ENCODE measurements at regions not wholly inside any gene's neighbourhood (a gene's known extent, or its start where the extent isn't known, plus 50 kb on each side); places are given as distances from the start of the nearest gene placed in this dataset.
"Not testable (repeated sequence)": the region's sequence is repeated elsewhere in the genome, so short reads cannot be mapped to it uniquely, and the experiment has no call there.

- not testable (repeated sequence) for DNase-seq
Measured at GRCh38 chr7:142495301-142495700, 237.4 kb upstream of the PRSS58 start.

DNA sequence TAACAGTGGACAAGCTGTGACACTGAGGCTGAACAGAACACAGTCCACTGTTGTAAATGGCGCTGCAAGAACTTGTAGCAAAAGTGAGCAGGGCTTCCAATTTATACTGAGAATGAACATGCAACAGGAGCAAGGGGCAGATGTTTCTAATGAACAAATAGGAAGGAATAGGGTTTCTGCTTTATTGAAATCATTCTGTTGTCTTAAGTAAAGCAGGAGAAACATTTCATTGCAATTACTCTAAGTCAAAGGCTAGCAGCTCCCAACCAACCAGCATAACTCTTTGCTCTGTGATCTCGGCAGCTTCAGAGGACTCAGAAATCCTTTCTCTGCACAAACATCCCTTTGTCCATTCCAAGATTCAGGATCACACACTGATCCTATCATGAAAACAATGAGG, 236.2 kb upstream of the PRSS58 start:
- DNase-seq = no peak

DNA sequence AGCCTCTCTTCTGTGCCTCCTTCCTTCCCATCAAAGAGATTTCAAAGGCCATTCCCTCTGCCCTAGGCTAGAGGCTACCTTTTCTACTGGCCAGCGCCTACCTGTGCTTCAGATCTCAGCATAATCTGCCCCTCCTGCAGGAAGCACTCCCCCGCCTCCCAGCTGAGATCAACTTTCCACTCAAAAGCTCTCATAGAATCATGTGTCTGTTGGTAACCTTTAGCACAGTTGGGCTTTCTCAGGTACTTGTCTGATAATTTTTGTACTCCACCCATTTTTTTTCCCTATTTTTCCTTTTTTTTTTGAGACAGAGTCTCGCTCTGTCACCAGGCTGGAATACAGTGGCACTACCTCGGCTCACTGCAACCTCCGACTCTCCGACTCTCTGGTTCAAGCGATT, 231.0 kb upstream of the PRSS58 start:
- no peak for DNase-seq

DNA sequence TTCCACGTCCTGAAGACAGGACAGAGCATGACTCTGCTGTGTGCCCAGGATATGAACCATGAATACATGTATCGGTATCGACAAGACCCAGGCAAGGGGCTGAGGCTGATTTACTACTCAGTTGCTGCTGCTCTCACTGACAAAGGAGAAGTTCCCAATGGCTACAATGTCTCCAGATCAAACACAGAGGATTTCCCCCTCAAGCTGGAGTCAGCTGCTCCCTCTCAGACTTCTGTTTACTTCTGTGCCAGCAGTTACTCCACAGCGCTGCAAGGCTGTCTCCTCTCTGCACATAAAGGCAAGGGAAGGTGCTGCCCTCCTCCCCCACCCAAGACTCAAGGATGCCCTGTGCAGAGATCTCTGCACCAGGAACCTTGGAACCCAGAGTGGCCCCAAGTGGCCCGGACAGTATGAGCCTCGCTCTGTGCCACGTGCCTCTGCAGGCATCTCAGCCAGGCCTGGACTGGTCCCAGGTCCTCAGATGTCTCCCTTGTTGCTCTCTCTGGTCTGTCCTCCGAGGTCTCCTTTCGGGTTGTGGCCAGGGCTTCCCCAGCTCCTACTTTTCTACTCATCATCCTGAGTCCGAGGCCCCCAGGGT, 230.3 kb upstream of the PRSS58 start:
- no peak for DNase-seq

DNA sequence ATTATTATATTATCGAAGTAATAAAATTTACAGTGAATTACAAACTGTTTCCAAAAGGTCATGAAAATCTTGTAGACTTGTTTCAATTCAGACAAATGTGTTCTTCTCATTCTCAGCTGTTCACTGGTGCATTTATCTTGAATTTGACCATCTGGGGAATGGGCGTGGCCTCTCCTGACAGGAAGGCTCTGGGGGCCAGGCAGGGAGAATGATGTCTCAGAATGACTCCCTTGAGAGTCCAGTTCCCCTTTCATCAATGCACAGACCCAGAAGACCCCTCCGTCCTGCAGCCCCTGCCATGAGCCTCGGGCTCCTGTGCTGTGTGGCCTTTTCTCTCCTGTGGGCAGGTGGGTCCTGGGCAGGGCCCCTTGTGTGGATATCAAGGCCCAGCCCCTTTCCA, 229.7 kb upstream of the PRSS58 start:
- DNase-seq = not testable (repeated sequence)

GRCh38 chr7:142487124-142487523, 229.3 kb upstream of the PRSS58 start:
- no peak for DNase-seq

DNA sequence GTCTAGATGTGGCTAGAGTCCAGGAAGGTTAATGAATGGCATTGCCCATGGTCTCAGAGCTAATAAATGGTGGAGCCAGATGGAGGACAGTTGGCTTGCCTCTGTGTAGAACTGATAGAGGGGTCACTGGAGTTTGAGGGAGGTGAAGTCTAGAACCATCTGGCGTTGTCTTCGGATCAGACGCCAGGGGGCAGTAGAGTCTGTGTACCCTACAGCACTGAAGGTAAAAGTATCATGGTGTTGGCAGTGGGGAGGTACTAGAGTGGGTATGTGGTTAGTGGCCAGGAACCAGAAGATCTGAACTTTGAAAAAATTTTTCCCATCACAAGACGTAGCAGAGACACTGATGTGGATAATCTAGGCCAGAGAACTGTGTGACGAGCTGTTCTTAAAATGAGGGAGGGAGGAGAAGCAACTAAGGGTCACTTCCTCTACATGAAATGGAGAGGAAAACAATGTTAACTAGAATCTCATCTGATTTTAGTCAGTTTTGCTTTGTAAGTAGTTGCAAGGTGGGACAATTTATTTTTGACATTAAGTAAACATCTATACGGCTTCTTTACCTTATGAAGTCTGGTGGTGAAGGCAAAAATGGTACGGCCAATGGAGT, 227.9 kb upstream of the PRSS58 start:
- peak; percentile 16 for DNase-seq

DNA sequence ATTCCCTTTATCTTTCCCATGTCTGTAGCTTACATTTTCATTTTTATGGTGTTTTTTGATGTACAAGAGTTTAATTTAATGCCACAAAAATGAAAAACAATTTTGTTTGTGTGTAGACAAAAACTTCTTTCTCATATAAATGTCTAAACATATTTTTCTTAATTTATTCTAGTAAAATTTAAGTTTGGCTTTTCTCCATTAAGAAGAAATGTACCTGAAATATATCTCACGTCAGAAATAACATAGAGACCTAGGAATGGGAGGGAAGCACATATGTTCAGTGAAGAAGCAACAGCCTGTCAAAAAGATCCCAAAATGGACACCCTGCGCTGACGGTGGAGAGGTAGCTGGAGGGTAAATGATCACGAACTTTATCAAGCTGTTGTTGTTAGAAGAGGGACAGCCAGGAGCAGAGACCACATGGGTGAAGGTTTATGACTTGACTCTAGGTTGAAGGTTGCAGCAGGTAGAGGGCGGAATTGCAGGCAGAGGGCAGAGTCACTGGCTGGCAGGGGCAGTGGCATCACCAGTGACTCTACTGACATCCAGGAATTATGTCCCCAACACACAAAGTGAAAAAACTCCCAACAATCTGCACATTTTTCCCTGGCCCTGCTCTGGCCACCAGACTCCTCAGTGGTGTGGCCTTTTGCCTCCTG, 225.9 kb upstream of the PRSS58 start:
- no peak for DNase-seq

DNA sequence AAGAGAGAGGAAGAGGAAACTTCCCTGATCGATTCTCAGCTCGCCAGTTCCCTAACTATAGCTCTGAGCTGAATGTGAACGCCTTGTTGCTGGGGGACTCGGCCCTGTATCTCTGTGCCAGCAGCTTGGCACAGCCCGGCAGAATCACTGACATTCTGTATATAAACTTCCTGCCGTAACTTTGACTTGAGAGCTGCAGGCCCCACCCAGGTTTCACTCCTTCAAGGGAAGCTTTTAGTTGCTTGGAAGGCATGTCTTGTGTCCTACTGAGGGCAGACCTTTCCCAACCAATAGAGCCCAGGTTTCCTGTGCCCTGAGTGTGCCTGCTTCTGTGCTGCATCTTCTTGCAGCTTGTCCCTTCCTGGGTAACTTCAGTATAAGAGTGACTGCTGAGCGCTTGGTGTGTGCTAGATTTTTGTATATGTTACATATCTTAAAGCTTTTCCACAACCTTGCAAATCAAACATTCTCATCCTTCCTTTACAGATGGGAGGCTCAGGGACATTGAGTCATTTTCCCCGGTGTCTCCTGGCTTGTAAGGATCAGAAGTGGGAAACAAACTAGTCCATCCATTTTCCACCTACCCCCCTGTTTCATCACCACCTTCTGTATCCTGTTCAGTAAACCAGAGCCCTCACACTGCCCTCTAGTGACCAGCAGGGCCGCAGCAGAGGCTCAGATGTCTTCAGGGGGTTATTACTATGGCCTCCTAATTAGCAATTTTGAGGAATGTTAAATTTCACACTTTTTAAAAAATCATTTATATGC, 225.2 kb upstream of the PRSS58 start:
- peak; percentile 58 for DNase-seq

DNA sequence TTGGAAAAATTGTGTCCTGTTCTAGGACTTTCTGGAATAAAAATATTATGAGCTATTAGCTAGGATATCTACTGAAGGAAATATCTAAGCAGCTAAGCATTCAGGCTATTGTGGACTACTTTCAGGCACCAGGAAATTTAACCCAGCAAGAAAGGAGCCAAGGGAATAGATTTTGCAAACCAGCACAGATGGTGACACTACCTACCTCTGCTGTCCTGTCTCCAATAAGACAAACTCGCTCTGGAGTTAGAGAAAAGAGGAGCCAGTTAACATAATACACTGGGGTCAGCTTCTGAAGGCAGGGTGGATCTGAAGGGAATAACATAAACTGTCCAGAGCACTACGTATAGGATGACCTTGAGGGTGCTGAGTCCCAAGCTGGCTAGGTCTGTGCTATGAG, 223.7 kb upstream of the PRSS58 start:
- DNase-seq = no peak

DNA sequence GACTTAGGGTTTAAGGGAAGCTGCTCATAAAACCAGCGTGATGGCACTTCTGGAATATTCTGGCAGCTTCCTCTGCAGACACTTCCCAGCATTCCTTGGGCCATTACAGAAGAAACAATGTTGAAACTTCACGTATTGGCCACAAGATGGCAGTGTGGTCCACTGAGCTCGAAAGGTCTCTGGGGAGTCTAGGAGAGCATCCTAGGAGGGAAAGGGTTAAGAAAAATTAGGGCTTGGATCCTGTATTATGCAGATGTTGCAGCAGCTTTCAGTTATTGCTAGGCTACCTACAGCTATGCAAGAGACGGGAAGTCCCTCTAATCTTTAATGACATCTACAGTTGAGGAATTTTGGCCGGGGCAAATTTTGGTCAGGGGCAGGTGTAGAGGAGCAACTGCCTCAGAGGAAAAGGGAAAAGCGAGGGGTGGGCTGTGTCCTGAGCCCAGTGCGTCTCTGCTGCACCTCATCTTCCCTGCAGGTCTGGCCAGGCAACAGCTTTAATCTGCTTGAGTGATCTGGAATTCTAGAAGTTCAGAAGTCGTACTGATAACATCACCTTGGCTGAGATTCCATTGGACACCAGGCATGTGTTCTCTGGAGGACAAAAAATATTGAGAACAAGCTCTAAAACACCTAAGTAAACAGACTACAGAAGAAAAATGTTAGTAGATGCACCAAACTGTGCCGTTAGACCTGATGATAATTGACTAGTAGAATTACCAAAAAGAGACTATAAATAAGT, 220.8 kb upstream of the PRSS58 start:
- peak; percentile 51 for DNase-seq

DNA sequence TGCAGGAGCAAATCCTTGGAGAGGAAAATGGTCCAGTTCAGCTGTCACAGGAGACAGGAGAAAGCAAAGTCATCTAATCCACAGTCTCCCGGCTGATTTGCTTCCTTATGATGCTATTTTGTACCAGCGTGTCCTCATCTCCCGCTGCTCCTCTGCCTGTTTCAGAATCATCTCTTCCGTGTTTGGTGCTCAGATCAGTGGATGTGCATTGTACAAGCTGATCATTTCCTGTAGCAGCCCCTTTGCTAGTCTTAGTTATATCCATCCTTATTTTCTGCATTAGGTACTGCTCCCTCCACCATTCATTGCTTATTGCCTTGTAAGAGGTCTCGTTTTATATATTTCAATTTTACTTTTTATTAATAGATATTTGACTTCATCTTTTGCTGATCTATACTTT, 219.9 kb upstream of the PRSS58 start:
- DNase-seq = not testable (repeated sequence)

GRCh38 chr7:142477079-142477651, 219.3 kb upstream of the PRSS58 start:
- DNase-seq = no peak

- DNase-seq = no peak
Measured at GRCh38 chr7:142476077-142476476, 218.2 kb upstream of the PRSS58 start.

DNA sequence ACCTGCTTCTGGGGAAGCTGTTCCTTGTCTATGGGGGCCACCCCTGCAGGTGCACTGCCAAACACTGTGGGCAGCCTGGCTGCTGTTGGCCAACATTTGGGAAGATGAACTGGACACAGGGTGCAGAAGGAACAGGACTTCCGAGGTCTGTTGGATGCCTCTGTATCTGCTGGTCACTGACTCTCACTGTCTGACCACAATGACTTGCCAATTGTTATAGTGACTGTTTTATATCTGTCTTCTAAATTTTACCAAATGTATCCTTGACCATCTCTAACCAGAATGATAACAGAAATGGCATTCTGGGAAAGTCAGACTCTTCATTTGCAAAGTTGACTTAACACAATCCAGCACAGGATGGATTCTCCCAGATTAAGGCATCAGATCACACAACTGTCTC, 214.0 kb upstream of the PRSS58 start:
- DNase-seq = no peak

DNA sequence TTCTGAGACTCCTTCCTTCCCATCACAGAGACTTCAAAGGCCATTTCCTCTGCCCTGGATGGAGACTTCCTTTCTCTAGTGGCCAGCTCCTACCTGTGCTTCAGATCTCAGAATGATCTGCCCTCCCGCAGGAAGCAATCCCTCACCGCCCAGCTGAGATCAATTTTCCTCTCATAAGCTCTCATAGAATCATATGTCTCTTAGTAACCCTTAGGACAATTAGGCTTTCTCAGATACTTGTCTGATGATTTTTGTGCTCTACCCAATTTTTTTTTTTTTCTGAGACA, 212.6 kb upstream of the PRSS58 start:
- DNase-seq = no peak

GRCh38 chr7:142469696-142470543, 212.1 kb upstream of the PRSS58 start:
- no peak for DNase-seq

DNA sequence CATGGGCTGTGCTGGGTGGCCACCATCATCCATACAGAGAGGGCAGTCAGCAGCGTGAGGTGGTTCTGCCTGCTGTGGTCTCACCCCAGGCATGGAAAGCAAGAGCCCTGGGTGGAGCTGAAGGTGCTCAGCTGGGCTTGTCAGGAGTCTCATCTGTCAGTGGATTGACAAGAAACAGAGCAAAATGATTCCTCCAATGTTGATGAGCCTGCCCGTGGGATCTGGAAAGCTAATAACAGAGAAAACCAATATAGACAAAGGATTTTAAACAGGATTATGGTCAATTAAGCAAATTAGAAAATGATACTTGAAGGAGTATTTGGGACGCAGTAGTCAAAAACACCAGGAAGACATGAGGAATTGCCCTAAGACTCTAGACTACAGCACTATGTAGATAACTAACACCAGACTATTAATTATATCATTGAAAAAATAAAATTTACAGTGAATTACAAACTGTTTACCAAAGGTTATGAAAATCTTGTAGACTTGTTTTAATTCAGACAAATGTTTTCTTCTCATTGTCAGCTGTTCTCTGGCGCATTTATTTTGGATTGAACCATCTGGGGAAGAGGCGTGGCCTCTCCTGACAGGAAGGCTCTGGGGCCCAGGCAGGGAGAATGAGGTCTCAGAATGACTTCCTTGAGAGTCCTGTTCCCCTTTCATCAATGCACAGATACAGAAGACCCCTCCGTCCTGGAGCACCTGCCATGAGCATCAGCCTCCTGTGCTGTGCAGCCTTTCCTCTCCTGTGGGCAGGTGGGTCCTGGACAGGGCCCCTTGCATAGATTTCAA, 211.2 kb upstream of the PRSS58 start:
- no peak for DNase-seq

GRCh38 chr7:142467056-142467655, 209.3 kb upstream of the PRSS58 start:
- DNase-seq = not testable (repeated sequence)

DNA sequence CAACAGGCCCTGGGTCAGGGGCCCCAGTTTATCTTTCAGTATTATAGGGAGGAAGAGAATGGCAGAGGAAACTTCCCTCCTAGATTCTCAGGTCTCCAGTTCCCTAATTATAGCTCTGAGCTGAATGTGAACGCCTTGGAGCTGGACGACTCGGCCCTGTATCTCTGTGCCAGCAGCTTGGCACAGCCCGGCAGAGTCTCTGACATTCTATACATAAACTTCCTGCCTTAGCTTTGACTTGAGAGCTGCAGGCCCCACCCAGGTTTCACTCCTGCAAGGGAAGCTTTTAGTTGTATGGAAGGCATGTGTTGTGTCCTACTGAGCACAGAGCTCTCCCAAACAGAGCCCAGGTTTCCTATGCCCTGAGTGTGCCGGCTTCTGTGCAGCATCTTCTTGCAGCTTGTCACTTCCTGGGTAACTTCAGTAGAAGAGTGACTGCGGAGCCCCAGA, 205.6 kb upstream of the PRSS58 start:
- DNase-seq = no peak

DNA sequence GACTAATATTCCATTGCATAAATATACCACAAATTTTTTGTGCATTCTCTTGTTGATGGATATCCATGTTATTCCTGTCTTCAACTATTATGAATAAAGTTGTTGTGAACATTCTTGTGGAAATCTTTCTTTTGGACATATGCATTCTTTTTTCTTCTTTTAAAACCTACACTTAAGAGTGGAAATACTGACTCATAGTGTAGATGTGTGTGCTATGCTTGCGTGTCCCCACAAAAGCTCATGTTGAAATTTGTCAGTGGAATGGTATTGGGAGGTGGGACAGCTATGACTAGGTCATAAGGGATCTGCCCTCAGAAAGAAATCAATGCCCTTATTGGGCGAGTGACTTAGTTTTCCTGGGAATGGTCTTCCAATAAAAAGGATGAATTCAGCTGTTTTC, 203.6 kb upstream of the PRSS58 start:
- no peak for DNase-seq
